Ishikawa (cell line): ENCODE measurements at regions not wholly inside any gene's neighbourhood (a gene's known extent, or its start where the extent isn't known, plus 50 kb on each side); places are given as distances from the start of the nearest gene placed in this dataset.

ENCODE experiments used
- CREB1 ChIP-seq: IDR thresholded peaks from 2 replicates; pipeline ENCODE4 v1.6.1; 2012; ENCODE audit warnings: low read depth
- EP300 ChIP-seq: IDR thresholded peaks from 2 replicates; pipeline ENCODE4 v1.6.1; 2012; ENCODE audit warnings: borderline replicate concordance
- FOXM1 ChIP-seq: IDR thresholded peaks from 2 replicates; pipeline ENCODE4 v1.6.1; 2012; ENCODE audit warnings: low read depth, borderline replicate concordance
- RAD21 ChIP-seq: IDR thresholded peaks from 2 replicates; pipeline ENCODE4 v1.6.1; 2012; ENCODE audit warnings: low read depth
- TAF1 ChIP-seq: IDR thresholded peaks from 2 replicates; pipeline ENCODE4 v1.6.1; 2012; ENCODE audit warnings: low read depth, mild to moderate bottlenecking
- TEAD4 ChIP-seq: IDR thresholded peaks from 2 replicates; pipeline ENCODE4 v1.6.1; 2012

DNA sequence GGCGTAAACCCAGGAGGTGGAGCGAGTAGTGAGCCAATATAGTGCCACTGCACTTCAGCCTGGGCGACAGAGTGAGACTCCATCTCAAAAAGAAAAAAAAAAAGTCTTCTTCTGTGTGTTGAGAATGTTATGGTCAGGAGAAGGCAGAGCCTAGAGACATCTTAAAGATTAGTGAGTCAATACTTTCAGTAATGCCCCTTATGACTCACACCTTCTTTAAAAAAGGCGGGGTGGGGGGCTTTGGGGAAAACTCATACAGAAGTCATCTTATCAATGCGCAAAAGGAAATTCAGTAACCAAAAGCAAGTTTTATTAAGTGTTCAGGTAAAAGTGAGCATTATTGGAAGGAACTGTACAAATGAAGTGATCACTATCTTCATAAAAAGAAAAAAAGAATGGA is 1369.8 kb upstream of the LRRTM3 start:
- TF ChIP-seq RAD21 = no peak
- TF ChIP-seq EP300 = no peak
- no peak for TF ChIP-seq FOXM1
- no peak for TF ChIP-seq TEAD4
- no peak for TF ChIP-seq TAF1
- no peak for TF ChIP-seq CREB1
